OCI-LY7 (cell line): ENCODE measurements at regions not wholly inside any gene's neighbourhood (a gene's known extent, or its start where the extent isn't known, plus 50 kb on each side); places are given as distances from the start of the nearest gene placed in this dataset.

Experiments used
- EZH2phosphoT487 ChIP-seq: fragments of 200-600 bp; sonication (generic); IDR thresholded peaks from 2 replicates; pipeline ENCODE4 v1.6.1; 2018; ENCODE audit warnings: low read depth, borderline replicate concordance, mild to moderate bottlenecking, mixed run types, antibody characterized with exemption, low read length, moderate library complexity, mixed read lengths
- TF ChIP-seq, protein P1 (sequence below): fragments of 200-600 bp; sonication (generic); conservative IDR thresholded peaks from 2 replicates; pipeline ENCODE4 v1.5.1; 2014; ENCODE audit warnings: mild to moderate bottlenecking, antibody characterized with exemption, low read length, moderate library complexity, mixed read lengths

DNA sequence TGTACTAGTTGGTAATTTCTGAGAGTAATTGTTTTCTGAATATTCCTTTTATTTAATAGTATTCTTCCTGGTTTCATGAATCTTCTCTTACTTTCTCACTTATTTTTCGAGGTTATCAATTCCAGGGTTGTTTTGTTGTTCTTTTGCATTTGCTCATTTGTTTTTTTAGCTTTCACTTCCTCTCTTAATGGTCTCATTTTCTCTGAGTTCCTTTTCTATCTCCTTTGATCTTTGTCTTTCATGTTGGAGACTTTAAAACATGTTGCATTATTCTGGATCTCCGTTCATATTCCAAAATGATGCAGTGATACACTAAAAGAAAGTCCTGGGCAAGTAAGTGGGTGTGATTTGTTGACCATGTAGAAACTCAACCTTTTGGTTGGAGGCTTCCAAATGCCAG, 345.3 kb upstream of the SLC35B3 start:
- TF ChIP-seq, protein P1, sequence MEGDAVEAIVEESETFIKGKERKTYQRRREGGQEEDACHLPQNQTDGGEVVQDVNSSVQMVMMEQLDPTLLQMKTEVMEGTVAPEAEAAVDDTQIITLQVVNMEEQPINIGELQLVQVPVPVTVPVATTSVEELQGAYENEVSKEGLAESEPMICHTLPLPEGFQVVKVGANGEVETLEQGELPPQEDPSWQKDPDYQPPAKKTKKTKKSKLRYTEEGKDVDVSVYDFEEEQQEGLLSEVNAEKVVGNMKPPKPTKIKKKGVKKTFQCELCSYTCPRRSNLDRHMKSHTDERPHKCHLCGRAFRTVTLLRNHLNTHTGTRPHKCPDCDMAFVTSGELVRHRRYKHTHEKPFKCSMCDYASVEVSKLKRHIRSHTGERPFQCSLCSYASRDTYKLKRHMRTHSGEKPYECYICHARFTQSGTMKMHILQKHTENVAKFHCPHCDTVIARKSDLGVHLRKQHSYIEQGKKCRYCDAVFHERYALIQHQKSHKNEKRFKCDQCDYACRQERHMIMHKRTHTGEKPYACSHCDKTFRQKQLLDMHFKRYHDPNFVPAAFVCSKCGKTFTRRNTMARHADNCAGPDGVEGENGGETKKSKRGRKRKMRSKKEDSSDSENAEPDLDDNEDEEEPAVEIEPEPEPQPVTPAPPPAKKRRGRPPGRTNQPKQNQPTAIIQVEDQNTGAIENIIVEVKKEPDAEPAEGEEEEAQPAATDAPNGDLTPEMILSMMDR = no peak
- no peak for TF ChIP-seq EZH2phosphoT487
